ENCODE measurements at regions not wholly inside any gene's neighbourhood (a gene's known extent, or its start where the extent isn't known, plus 50 kb on each side); places are given as distances from the start of the nearest gene placed in this dataset.

DNA sequence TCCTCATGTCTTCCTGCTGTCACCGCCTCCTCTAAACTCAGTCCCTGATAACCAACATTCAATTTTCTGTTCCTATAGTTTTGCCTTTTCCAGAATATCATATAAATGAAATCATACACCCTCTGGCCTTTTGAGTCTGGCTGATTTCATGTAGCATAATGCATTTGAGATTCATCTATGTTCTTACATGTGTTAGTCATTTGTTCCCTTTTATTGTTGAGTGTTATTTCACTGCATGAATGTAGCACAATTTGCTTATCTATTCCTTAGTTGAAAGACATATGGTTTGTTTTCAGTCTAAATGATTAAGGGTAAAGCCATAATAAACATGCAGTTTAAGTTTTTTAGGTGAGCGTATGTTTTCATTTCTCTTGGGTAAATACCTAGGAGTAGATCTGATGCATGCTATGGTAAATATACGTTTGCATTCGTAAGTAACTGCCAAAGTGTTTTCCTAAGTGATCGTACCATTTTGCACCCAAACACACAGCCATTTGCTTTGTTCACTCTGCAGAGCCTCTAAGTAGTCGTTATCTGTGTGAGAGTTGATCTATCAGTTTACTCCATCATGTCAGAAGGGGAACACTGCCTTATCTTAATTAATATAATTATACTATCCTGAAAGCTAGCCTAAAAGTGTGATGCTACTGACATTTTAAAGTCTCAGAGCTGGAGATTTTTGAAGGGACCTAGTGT lies 460.8 kb downstream of the DMAC1 start:
- H3K9me3 ChIP-seq, result no peaks in the 10 kb centered on the region
- no peak overlapping the region for H3K4me3 ChIP-seq
- TF ChIP-seq, protein P1, sequence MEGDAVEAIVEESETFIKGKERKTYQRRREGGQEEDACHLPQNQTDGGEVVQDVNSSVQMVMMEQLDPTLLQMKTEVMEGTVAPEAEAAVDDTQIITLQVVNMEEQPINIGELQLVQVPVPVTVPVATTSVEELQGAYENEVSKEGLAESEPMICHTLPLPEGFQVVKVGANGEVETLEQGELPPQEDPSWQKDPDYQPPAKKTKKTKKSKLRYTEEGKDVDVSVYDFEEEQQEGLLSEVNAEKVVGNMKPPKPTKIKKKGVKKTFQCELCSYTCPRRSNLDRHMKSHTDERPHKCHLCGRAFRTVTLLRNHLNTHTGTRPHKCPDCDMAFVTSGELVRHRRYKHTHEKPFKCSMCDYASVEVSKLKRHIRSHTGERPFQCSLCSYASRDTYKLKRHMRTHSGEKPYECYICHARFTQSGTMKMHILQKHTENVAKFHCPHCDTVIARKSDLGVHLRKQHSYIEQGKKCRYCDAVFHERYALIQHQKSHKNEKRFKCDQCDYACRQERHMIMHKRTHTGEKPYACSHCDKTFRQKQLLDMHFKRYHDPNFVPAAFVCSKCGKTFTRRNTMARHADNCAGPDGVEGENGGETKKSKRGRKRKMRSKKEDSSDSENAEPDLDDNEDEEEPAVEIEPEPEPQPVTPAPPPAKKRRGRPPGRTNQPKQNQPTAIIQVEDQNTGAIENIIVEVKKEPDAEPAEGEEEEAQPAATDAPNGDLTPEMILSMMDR (IDR thresholded peaks at IDR 0.05), result no peak
- no peaks in the 10 kb centered on the region for H3K36me3 ChIP-seq
- no peaks in the 10 kb centered on the region for H3K4me1 ChIP-seq
- DNase-seq (ENCODE audit: low spot score), result no peak
- H3K27ac ChIP-seq, result no peak overlapping the region
- no peaks in the 10 kb centered on the region for H3K27me3 ChIP-seq

DNA sequence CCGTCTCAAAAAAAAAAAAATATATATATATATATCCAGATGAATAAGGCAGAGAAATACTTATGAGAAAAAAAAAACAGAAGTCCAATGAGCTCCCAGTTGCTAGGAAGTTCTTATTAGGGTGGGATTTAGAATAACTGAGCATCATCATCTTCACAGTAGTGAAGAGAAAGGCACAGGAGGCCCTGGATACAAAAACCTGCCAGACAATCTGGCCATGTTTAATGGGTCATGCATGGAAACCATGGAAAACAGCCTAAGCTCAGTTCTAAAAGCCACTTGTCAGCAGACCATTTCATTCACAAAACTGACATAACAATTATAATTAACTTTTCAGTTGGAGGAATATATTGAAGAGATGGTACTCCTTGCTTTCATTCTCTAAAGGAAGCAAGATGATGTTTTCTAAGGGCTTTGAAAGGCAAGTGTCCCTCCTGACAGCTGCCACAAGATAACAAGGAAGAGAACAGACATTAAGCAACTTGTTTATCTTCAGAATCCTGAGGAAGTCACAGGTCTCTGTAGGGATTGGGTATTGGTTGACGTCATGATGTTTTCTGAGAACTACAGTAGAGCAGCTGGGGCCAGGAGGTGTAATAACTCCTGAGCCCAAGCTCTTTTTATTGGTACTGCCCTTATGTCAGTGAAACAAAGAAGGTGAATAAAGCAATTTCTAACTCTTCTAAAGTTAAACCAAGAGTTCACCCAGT lies 463.1 kb downstream of the DMAC1 start:
- H3K36me3 ChIP-seq, result no peaks in the 10 kb centered on the region
- no peak overlapping the region for H3K4me3 ChIP-seq
- TF ChIP-seq, protein P1 (IDR thresholded peaks at IDR 0.05), result no peak
- no peaks in the 10 kb centered on the region for H3K4me1 ChIP-seq
- H3K27ac ChIP-seq, result peak overlapping the region in 1 of 2 donors; percentile 29
- H3K27me3 ChIP-seq, result no peaks in the 10 kb centered on the region
- DNase-seq (ENCODE audit: low spot score), result no peak
- no peaks in the 10 kb centered on the region for H3K9me3 ChIP-seq

DNA sequence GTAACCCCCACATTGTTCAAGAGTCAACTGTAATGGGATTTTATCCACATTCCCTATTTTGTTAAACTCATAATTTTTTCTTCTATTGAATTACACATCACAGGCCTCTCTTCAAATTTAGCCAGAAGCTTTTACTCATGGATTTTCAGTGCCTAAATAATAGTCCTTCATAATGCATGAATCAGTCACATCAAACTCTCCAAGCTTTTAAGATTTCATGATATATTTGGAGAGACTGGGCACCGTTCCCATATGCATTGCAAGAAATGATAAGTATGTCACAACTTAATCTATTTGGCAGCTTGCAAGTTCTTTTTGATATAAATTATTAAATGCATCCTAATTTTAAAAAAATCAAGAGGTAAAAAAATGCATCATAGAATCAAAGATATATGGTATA lies 465.9 kb downstream of the DMAC1 start:
- Histone ChIP-seq H3K9me3 (no peaks in the 10 kb centered on the region), H3K27ac (no peak overlapping the region), H3K4me1 (no peaks in the 10 kb centered on the region), H3K27me3 (no peaks in the 10 kb centered on the region), H3K36me3 (no peaks in the 10 kb centered on the region), H3K4me3 (no peak overlapping the region)
- TF ChIP-seq, protein P1 (IDR thresholded peaks at IDR 0.05), result no peak
- DNase-seq (ENCODE audit: low spot score), result no peak

DNA sequence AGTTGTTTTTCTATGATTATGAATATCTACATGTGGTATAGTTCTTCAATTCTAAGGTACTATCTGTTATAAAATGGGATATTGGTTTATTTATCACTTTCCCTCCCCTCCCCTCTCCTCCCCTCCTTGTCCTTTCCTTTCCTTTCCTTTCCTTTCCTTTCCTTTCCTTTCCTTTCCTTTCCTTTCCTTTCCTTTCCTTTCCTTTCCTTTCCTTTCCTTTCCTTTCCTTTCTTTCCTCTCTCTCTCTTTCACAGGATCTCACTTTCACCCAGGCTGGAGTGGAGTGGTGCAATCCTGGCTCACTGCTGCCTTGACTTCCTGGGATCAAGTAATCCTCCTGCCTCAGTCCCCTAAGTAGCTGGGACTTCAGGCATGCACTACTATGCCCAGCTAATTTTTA lies 466.8 kb downstream of the DMAC1 start:
- Histone ChIP-seq H3K36me3 (no peaks in the 10 kb centered on the region), H3K27ac (no peak overlapping the region), H3K27me3 (no peaks in the 10 kb centered on the region), H3K9me3 (no peaks in the 10 kb centered on the region), H3K4me1 (no peaks in the 10 kb centered on the region), H3K4me3 (no peak overlapping the region)
- TF ChIP-seq, protein P1 (IDR thresholded peaks at IDR 0.05), result no peak
- no peak for DNase-seq (ENCODE audit: low spot score)

DNA sequence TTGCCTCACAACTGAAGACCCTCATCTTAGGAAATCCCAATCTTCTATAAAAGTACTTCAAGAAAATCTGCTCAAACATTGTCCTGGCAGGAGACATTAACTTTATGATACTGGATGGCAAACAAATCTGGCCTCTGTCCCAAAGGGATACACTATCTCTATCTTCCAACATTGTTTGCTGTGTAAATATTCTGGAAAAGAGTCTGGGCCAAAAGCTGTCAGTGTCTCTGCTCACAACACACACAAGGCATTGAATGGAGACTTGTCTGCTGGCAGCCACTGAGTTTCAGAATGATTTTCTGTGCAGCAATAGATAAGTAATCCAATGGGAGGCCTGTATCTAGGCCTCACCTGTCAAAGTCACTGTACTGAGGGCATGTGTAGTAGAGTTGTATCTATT lies 471.1 kb downstream of the DMAC1 start:
- Histone ChIP-seq H3K27me3 (no peaks in the 10 kb centered on the region), H3K4me1 (no peaks in the 10 kb centered on the region), H3K4me3 (no peak overlapping the region), H3K9me3 (no peaks in the 10 kb centered on the region), H3K27ac (no peak overlapping the region), H3K36me3 (no peaks in the 10 kb centered on the region)
- no peak for DNase-seq (ENCODE audit: low spot score)
- TF ChIP-seq, protein P1 (IDR thresholded peaks at IDR 0.05), result no peak
